Kasumi-1 (cell line): ENCODE measurements at regions not wholly inside any gene's neighbourhood (a gene's known extent, or its start where the extent isn't known, plus 50 kb on each side); places are given as distances from the start of the nearest gene placed in this dataset.
"Not testable (repeated sequence)": the region's sequence is repeated elsewhere in the genome, so short reads cannot be mapped to it uniquely, and the experiment has no call there.

Experiments
- DNase-seq, 2 experiments: peaks; one replicate each; lab custom pipeline; 2025; lab: John Stamatoyannopoulos, UW

GRCh38 chr4:1561286-1561990 is 122.7 kb downstream of the FAM53A start:
- DNase-seq: no peak

GRCh38 chr4:1559896-1560650 is 124.0 kb downstream of the FAM53A start:
- DNase-seq: no peak

- DNase-seq: no peak
Measured at GRCh38 chr4:1558205-1558604, 125.9 kb downstream of the FAM53A start.

GRCh38 chr4:1557221-1557597 is 126.9 kb downstream of the FAM53A start:
- DNase-seq: no peak

GRCh38 chr4:1556541-1557220 is 127.4 kb downstream of the FAM53A start:
- no peak for DNase-seq

GRCh38 chr4:1554876-1555265 is 129.2 kb downstream of the FAM53A start:
- DNase-seq: no peak

- no peak for DNase-seq
Measured at GRCh38 chr4:1554246-1554875, 129.8 kb downstream of the FAM53A start.

GRCh38 chr4:1553365-1553764 is 130.7 kb downstream of the FAM53A start:
- DNase-seq: no peak

GRCh38 chr4:1552451-1552850 is 131.7 kb downstream of the FAM53A start:
- DNase-seq: no peak

- no peak for DNase-seq
Measured at GRCh38 chr4:1551211-1551610, 132.9 kb downstream of the FAM53A start.

GRCh38 chr4:1550122-1551070 is 133.7 kb downstream of the FAM53A start:
- DNase-seq: no peak

- no peak for DNase-seq
Measured at GRCh38 chr4:1549638-1550035, 134.5 kb downstream of the FAM53A start.

GRCh38 chr4:1548827-1549637 is 135.1 kb downstream of the FAM53A start:
- peak in 1 of 2 experiments; percentile 21 for DNase-seq

GRCh38 chr4:1547856-1548826 is 136.0 kb downstream of the FAM53A start:
- no peak for DNase-seq

- DNase-seq: no peak
Measured at GRCh38 chr4:1547131-1547855, 136.8 kb downstream of the FAM53A start.

- no peak for DNase-seq
Measured at GRCh38 chr4:1544861-1545281, 138.6 kb upstream of the NKX1-1 start.

- not testable (repeated sequence) for DNase-seq
Measured at GRCh38 chr4:1544435-1544834, 138.2 kb upstream of the NKX1-1 start.

GRCh38 chr4:1543976-1544375 is 137.7 kb upstream of the NKX1-1 start:
- DNase-seq: no peak

- no peak for DNase-seq
Measured at GRCh38 chr4:1543561-1543960, 137.3 kb upstream of the NKX1-1 start.
